HG02943 (cell line): ENCODE measurements at regions not wholly inside any gene's neighbourhood (a gene's known extent, or its start where the extent isn't known, plus 50 kb on each side); places are given as distances from the start of the nearest gene placed in this dataset.
"Not testable (repeated sequence)": the region's sequence is repeated elsewhere in the genome, so short reads cannot be mapped to it uniquely, and the experiment has no call there.

Experiments used
- ATAC-seq: cut with Tn5 transposase; IDR thresholded peaks from one replicate; pipeline ENCODE4 v1.9.1; 2021; ENCODE audit warnings: mild to moderate bottlenecking, low read depth, moderate library complexity; ENCODE audit not compliant: unreplicated experiment

DNA sequence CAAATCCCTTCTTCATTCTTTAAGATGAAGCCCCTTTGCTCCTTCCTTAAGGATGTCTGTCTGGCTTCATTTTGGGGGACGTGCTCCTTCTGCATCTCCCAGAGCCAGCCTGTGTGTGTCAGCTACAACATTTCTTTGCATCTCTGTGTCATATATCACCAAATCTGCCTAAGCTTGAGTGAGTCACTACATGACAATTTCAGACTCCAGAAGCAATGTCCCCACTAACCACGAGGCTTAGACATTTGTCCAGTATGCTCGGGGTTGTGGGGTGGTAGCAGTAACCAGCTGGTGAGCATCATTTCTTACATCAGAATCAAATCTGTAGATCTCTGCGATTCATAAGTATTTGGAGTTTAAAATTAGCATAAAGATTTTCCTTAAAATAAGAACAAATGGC lies 54.1 kb upstream of the USP14 start:
- ATAC-seq = not testable (repeated sequence)

- ATAC-seq = not testable (repeated sequence)
Measured at GRCh38 chr18:105161-106053, 53.0 kb upstream of the USP14 start.

- not testable (repeated sequence) for ATAC-seq
Measured at GRCh38 chr18:106054-106851, 52.1 kb upstream of the USP14 start.

DNA sequence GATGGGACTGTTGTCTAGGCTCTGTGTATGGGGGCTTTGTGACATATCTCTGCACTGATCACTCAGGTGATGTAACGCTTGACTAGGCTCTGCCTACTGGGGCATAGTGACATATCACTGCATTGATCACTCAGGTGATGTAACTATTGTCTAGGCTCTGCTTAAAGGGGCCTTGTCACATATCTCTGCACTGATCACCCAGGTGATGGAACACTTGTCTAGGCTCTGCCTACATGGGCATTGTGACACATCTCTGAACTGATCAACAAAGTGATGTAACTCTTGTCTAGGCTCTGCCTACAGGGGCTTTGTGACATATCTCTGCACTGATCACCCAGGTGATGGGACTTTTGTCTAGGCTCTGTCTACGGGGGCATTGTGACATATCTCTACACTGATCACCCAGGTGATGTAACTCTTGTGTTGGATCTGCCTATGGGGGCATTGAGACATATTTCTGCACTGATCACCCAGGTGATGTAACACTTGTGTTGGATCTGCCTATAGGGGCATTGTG lies 51.4 kb upstream of the USP14 start:
- ATAC-seq = not testable (repeated sequence)

GRCh38 chr18:107464-107863 lies 50.9 kb upstream of the USP14 start:
- not testable (repeated sequence) for ATAC-seq

DNA sequence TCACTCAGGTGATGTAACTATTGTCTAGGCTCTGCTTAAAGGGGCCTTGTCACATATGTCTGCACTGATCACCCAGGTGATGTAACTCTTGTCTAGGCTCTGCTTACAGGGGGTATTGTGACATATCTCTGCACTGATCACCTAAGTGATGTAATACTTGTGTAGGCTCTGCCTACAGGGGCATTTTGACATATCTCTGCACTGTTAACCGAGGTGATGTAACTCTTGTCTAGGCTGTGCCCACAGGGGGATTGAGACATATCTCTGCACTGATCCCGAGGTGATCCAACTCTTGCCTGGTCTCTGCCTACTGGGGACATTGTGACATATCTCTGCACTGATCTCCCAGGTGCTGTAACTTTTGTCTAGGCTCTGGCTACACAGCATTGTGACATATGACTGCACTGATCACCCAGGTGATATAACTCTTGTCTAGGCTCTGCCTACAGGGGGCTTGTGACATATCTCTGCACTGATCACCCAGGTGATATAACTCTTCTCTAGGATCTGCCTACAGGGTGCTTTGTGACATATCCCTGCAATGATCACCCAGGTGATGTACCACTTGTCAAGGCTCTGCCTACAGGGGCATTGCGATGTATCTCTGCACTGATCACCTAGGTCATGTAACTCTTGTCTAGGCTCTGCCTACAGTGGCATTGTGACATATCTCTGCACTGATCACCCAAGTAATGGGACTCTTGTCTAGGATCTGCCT lies 50.3 kb upstream of the USP14 start:
- peak; percentile 48 for ATAC-seq
